CD4-positive, alpha-beta T cell treated with Interferon gamma for 1 hour (primary cell): ENCODE measurements at regions not wholly inside any gene's neighbourhood (a gene's known extent, or its start where the extent isn't known, plus 50 kb on each side); places are given as distances from the start of the nearest gene placed in this dataset.
"Not testable (repeated sequence)": the region's sequence is repeated elsewhere in the genome, so short reads cannot be mapped to it uniquely, and the experiment has no call there.

Experiments used
- DNase-seq: peaks from one replicate; pipeline ENCODE4 v3.0.0-alpha.2; 2020

- DNase-seq, result no peak
Observed at GRCh38 chr17:6893382-6894205, 62.1 kb upstream of the TEKT1 start.

GRCh38 chr17:6894206-6894528 is 62.6 kb upstream of the TEKT1 start:
- DNase-seq, result no peak

- DNase-seq, result no peak
Observed at GRCh38 chr17:6901086-6901485, 69.6 kb upstream of the TEKT1 start.

DNA sequence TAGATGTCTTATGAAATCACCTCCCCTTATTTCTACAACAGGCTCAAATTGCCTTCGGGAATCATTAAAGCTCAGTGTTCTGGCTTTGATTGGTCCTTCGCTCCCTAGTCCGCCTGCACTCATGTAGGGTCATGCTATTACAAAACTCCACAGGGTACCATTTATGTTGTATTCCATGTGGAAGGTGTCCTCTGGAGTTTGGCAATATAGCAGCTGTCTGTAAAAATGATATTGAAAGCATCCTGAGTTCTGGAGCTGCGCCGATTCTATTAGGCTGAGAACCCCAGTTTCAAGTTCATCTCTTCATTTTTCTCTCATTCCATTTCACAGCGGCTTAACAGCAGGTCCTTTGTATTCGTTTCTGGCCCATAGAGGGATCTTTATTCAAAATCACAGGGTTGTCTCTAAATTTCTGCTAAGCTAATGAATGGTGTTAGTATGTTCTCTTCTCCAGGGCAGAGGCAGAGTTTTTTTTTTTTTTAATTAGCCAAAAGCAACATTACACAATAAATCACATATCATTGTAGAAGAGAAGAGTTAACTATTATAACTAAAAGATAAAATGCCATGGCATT is 71.9 kb upstream of the TEKT1 start:
- DNase-seq, result no peak

DNA sequence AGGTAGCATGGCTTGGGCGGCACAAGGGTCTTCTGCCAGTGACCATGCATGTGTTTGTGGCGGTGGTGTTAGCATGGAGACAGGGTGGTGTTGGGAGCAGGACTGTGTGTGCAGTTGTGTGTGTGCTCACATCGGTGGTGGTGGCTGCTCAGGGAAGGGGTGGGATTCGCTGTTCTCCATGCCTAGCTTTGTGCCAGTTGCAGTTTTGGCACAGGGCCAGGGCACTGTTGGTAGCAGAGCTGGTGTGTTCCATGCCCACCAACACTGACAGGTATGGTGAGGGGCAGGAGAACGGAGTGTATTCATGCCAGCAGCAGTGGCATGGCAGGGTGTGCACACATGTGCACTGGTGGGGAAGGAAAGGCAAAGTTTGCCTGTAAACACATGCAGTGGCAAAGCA is 77.3 kb upstream of the TEKT1 start:
- DNase-seq, result no peak

DNA sequence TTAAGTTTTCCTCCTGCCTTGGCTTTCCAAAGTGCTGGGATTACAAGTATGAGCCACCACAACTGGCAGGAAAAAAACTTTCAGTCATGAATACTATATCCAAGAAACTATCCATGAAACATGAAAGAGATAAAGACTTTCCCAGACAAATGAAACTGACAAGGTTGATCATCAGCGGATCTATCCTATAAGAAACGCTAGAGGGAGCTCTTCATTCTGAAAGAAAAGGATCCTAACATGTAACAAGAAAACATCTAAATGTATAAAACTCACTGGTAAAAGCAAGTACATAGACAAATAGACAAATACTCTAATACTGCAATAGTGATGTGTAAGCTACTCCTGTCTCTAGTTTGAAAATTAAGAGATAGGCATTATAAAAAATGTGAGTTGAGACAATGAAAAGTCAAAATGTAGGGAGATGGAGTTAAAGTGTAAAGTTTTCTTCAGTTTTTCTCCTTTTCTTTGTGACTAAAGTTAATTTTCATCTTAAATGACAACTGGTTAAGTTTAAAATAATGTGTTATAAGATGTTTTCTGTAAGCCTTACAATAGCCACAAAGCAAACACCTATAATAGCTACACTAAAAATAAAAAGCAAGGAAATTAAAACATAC is 79.6 kb upstream of the TEKT1 start:
- no peak for DNase-seq

DNA sequence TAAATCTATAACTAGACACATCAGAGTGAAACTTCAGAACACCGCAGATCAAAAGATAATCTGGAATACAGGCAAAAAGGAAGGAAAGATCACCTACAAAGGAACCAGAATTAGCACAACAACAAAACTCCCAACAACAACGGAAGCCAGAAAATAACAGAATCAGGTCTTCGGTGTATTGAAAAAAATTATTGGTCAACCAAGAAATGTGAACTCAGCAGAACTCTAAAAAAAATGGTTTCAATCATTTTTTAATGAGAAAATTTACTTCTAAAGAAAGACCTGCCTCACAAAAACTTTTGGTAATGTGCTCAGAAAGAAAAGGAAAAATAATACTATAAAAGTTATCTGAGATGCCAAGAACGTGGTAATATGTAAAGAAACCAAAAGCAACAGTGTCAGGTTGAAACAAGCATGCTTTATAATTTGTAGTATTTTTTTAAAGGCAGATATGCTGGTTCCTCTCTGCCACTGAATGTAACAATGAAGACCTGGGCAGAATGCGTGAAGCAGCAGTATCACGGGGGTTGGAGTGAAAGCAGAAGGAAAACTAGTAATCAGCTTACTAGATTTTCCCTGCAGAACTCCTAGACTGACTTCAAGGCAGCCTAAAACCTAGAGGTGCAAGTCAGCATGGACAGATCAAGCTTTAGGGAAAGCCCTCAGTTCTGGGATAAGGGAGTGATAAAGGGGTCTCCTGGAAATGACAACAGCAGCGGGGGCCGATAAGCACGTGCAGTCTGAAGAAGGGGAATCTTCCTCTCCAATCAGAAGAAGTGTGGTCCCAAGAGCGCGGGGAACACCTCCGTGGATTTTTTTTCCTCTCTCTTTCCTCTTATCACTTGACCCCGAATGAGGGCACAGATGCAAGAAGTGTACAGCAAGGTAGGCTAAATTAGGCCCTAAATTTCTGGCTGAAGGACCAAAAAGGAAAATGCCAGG is 80.9 kb upstream of the TEKT1 start:
- DNase-seq, result no peak

GRCh38 chr17:6913608-6914443 is 82.0 kb upstream of the ALOX12 start:
- peak; percentile 69 for DNase-seq

GRCh38 chr17:6914711-6915110 is 81.1 kb upstream of the ALOX12 start:
- no peak for DNase-seq

DNA sequence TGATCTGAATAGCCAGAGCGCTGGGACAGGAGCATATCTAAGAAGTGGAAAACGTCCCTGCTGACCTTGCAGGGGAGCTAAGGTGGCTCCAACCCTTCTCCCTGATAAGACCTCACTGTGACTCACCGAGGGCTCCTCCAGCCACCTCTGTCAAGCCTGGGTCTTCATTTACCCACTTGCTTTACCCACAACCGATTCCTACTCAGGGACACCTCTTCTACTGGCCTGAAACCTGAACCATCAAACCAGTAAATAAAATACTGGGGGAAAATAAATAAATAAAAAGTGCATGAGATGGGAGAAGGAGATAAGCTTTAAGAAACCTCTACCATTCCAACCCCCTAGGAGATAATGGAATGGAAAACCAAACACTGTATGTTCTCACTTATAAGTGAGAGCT is 80.2 kb upstream of the ALOX12 start:
- DNase-seq, result no peak

- no peak for DNase-seq
Observed at GRCh38 chr17:6919158-6919557, 76.7 kb upstream of the ALOX12 start.

- DNase-seq, result no peak
Observed at GRCh38 chr17:6923385-6923784, 72.5 kb upstream of the ALOX12 start.

DNA sequence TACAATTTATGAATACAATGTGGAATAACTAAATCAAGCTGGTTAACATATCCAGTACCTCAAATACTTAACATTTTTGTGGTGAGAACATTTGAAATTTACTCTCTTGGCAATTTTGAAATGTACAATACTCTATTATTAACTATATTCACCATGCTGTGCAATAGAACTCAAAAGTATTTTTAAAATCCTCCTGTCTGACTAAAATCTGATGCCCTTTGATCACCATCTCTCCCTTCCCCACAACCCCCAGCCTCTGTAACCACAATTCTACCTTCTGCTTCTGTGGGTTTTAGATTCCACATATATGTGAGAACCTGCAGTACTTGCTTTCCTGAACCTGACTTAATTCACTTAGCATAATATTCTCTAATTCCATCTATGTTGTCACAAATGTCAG is 71.6 kb upstream of the ALOX12 start:
- no peak for DNase-seq

DNA sequence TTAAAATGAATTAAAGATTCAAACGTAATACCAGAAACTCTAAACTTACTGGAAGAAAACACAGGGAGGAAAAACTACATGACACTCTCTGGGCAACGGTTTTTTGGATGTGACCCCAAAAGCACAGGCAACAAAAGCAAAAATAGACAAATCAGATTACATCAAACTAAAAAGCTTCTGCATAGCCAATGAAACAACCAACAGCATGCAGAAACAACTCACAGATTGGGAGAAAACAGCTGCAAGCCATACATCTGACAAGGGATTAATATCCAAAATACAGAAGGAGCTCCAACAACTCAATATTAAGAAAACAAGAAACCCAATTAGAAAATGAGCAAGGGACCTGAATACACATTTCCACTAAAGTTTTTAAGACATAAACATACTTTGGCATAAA is 69.2 kb upstream of the ALOX12 start:
- DNase-seq, result no peak

DNA sequence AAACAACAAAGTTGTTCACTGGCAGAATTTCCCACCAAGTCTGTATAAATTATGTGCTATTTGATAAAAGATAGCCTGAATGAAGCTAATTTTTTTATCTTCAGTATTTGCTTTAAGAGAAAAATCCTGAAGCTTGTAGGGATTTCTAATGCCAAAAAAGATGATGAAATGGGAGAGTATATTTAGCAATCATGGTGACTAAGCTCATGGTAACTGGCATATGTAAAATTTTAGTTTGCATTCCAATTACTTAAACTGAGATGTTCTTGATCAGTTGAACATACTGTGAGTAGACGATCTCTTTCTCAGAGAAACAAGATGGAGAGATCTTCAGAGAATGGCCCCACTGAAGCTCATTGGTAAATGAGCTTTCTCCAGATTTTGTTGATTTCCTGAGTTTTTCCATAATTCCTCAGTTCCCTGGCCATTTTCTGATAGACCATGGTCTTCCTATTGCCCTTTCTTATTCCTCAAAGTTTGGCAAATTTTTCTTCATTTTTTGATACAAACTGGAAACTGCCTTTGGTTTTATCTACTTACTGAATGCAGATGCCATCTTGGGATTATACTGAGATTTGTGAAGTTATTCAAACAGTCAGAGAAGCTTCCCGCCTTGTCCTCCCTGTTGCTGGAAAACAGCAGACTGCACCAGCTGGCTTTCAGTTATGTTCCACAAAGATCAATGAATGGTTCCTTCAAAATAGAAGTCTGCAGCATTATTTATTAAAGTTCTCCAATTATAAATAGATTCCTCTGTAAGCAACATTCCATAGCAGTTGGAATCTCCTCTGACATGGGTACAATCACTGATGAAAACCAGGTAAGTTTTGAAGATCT is 68.3 kb upstream of the ALOX12 start:
- DNase-seq, result no peak

DNA sequence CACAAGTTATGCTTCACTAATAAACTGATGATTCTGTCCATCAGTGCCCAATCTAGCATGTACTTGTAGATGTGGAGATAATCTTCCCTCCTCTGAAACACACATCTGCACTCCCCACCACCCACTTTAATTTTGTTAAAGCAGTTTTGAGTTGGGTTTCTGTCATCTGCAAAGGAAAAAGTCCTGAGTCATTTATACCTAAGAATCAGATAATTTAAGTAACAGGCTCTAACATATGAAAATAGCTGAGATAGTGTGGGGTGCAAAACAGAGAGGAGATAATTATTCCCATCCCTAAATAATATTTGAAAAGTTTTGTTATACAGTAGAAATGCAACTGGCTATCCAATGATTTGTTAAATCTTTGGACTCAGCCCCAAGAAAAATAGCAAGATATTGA is 67.7 kb upstream of the ALOX12 start:
- no peak for DNase-seq

- DNase-seq, result no peak
Observed at GRCh38 chr17:6930749-6931148, 65.1 kb upstream of the ALOX12 start.

- DNase-seq, result not testable (repeated sequence)
Observed at GRCh38 chr17:6934544-6934943, 61.3 kb upstream of the ALOX12 start.

DNA sequence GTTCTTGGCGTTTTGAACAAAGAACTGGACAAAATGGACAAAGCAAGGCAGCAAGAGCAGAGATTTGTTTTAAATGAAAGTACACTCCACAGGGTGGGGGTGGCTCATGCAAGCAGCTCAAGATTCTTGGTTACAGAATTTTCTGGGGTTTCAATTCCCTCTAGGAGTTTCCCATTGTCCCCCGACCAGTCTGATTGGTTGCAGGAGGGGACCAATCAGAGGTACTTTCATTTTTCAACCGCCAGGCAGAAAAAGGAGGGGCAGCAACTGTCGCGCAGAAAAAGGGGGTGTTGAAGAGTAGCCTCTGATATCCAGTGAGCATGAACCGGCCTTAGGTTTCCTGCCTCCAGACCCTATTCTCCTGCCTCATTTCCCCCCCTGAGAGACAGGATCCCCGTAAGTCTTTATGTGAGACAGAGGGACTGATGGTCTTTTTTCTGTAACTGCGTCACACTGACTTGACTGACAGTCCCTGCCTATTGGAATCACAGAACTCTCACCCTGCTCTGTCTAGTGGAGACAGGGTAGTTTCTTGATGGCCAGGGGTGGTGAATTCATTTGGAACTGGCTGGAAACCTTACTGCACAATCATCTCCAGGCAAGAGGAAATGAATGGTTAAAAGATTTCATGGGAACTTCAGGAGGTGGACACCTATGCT is 59.4 kb upstream of the ALOX12 start:
- DNase-seq, result peak; percentile 44

- no peak for DNase-seq
Observed at GRCh38 chr17:6938637-6939036, 57.2 kb upstream of the ALOX12 start.

GRCh38 chr17:6940186-6940649 is 55.6 kb upstream of the ALOX12 start:
- peak; percentile 19 for DNase-seq
